ENCODE measurements at regions not wholly inside any gene's neighbourhood (a gene's known extent, or its start where the extent isn't known, plus 50 kb on each side); places are given as distances from the start of the nearest gene placed in this dataset.

DNA sequence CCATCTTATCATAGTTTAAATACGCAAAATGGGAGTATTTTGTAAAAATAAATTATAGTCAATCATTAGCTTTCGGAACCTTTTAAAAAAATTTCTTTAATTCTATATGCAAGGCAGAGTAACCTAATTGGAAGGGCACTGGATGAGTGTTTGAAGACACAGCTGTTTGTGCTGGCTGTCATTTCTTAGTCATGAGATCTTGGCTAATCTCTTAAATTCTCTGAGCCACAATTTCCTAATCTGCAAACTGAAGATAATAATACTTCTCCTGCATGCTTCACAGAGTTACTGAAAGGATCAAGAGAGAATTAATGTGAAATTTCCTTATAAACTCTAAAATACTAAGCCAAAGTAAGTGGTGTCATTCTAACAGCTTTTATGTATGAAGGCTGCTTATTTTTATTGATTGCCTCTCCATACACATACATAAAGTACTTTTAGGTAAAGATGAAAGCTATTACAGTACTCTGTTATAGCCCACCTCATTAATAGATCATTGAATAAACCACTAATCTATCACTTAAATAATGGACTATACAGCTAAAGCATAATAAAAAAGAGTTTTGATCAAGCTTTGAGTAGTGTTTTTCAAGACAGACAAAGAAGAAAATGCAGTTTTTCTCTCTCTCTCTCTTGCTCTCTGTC is 383.7 kb upstream of the IRAK1BP1 start:
- TF ChIP-seq, protein P1, sequence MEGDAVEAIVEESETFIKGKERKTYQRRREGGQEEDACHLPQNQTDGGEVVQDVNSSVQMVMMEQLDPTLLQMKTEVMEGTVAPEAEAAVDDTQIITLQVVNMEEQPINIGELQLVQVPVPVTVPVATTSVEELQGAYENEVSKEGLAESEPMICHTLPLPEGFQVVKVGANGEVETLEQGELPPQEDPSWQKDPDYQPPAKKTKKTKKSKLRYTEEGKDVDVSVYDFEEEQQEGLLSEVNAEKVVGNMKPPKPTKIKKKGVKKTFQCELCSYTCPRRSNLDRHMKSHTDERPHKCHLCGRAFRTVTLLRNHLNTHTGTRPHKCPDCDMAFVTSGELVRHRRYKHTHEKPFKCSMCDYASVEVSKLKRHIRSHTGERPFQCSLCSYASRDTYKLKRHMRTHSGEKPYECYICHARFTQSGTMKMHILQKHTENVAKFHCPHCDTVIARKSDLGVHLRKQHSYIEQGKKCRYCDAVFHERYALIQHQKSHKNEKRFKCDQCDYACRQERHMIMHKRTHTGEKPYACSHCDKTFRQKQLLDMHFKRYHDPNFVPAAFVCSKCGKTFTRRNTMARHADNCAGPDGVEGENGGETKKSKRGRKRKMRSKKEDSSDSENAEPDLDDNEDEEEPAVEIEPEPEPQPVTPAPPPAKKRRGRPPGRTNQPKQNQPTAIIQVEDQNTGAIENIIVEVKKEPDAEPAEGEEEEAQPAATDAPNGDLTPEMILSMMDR (IDR thresholded peaks at IDR 0.05): no peak
- no peak for TF ChIP-seq POLR2A (IDR thresholded peaks at IDR 0.05)
